ENCODE measurements at regions not wholly inside any gene's neighbourhood (a gene's known extent, or its start where the extent isn't known, plus 50 kb on each side); places are given as distances from the start of the nearest gene placed in this dataset.

DNA sequence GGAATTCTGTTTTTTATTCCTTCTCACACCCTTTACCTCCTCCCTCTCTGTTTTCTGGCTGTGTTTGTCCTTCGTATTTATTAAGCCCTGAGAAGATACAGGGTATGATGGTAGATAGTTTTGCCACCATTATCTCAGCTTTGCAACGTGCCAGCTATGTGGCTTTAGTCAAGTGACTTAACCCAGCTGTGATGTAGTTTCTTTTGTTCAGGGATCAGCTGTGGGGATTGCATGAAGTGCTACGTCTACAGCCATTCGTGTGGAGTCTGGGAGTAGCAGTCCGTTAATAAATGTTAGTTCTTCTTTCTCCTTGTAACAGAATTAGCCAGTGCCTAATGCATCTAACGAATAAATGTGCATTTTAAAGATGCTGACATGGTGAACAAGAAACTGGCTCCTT is 128.4 kb downstream of the HAPSTR1 start:
- no peaks in the 10 kb centered on the region for H3K27me3 ChIP-seq (ENCODE audit: insufficient read depth, low read length)
- H3K4me1 ChIP-seq (ENCODE audit: insufficient read depth, low read length): peaks cover 8% of the 10 kb centered on the region; the same call in 1 of the 2 replicates
- no peak overlapping the region for H3K9ac ChIP-seq (ENCODE audit: low read depth, low read length)
- H3K36me3 ChIP-seq (ENCODE audit: insufficient read depth, low read length): no peaks in the 10 kb centered on the region
- no peak overlapping the region for H3K4me3 ChIP-seq (ENCODE audit: low read length)
- no peaks in the 10 kb centered on the region for H3K9me3 ChIP-seq (ENCODE audit: insufficient read depth, low read depth, low read length)
- 50% methylated on average over 6 of the region's 6 CpGs for WGBS
- H3K27ac ChIP-seq (ENCODE audit: low read depth, low read length): no peak overlapping the region

DNA sequence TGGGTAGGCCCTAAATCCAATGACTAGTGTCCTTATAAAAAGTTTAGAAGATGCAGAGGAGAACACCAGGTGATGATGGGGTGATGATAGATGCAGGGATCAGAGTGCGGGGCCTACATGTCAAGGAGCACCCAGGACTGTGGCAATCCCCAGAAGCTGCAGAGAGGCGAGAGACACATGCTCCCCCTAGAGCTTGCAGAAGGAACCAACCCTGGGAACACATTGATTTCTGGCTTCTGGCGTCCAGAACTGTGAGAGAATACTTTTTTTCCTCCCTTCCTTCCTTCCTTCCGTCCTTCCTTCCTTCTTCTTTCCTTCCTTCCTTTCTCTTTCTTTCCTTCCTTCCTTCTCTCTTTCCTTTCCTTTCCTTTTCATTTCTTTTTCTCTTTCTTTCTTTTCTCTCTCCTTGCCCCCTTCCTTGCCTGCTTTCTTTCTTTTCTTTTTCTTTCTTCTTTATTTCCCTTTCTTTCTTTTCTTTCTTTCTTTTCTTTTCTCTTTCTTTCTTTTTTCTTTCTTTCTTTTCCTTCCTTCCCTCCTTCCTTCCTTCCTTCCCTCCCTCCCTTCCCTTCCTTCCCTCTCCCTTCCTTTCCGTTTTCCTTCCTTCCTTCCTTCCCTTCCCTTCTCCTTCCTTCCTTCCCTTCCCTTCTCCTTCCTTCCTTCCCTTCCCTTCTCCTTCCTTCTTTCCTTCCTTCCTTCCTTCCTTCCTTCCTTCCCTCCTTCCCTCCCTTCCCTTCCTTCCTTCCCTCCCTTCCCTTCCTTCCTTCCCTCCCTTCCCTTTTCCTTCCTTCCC is 134.3 kb downstream of the HAPSTR1 start:
- 49% methylated on average over 5 of the region's 5 CpGs for WGBS
- Histone ChIP-seq H3K9ac (ENCODE audit: low read depth, low read length) (no peak overlapping the region), H3K4me1 (ENCODE audit: insufficient read depth, low read length) (no peaks in the 10 kb centered on the region), H3K27ac (ENCODE audit: low read depth, low read length) (no peak overlapping the region), H3K36me3 (ENCODE audit: insufficient read depth, low read length) (no peaks in the 10 kb centered on the region), H3K9me3 (ENCODE audit: insufficient read depth, low read depth, low read length) (no peaks in the 10 kb centered on the region), H3K4me3 (ENCODE audit: low read length) (no peak overlapping the region), H3K27me3 (ENCODE audit: insufficient read depth, low read length) (no peaks in the 10 kb centered on the region)

DNA sequence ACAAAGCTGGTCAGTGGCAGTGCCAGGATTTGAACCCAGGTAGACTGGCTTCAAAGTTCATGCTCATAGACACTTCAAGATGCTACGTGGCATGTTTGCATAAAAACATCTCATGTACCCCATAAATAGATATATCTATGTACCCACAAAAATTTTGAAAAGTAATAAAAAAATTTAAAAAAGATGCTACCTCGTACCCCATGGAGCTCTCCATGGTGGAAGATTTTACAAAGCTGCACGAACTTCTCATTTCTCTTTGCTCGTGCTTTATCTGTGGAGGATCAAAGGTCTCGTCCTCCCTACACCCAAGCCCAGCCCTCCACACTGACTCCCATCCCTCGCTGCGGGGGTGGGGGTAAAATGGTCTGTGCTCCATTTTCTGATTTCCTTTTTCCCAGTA is 135.5 kb downstream of the HAPSTR1 start:
- 87% methylated on average over 7 of the region's 7 CpGs for WGBS
- Histone ChIP-seq H3K36me3 (ENCODE audit: insufficient read depth, low read length) (no peaks in the 10 kb centered on the region), H3K4me1 (ENCODE audit: insufficient read depth, low read length) (0 out of 2 replicates have a peak, but pooled peaks cover 4% of the 10 kb centered on the region), H3K27ac (ENCODE audit: low read depth, low read length) (no peak overlapping the region), H3K27me3 (ENCODE audit: insufficient read depth, low read length) (no peaks in the 10 kb centered on the region), H3K9me3 (ENCODE audit: insufficient read depth, low read depth, low read length) (no peaks in the 10 kb centered on the region), H3K4me3 (ENCODE audit: low read length) (no peak overlapping the region), H3K9ac (ENCODE audit: low read depth, low read length) (no peak overlapping the region)

GRCh38 chr16:9231039-9231438 is 139.6 kb downstream of the HAPSTR1 start:
- H3K4me3 ChIP-seq (ENCODE audit: low read length): no peak overlapping the region
- H3K27ac ChIP-seq (ENCODE audit: low read depth, low read length): no peak overlapping the region
- peaks cover 13% of the 10 kb centered on the region; the same call in 1 of the 2 replicates for H3K4me1 ChIP-seq (ENCODE audit: insufficient read depth, low read length)
- H3K27me3 ChIP-seq (ENCODE audit: insufficient read depth, low read length): no peaks in the 10 kb centered on the region
- WGBS: 57% methylated on average over 2 of the region's 2 CpGs
- no peaks in the 10 kb centered on the region for H3K36me3 ChIP-seq (ENCODE audit: insufficient read depth, low read length)
- H3K9ac ChIP-seq (ENCODE audit: low read depth, low read length): no peak overlapping the region
- no peaks in the 10 kb centered on the region for H3K9me3 ChIP-seq (ENCODE audit: insufficient read depth, low read depth, low read length)

GRCh38 chr16:9232102-9232770 is 140.8 kb downstream of the HAPSTR1 start:
- H3K36me3 ChIP-seq (ENCODE audit: insufficient read depth, low read length): no peaks in the 10 kb centered on the region
- no peaks in the 10 kb centered on the region for H3K27me3 ChIP-seq (ENCODE audit: insufficient read depth, low read length)
- H3K9ac ChIP-seq (ENCODE audit: low read depth, low read length): no peak overlapping the region
- no peak overlapping the region for H3K4me3 ChIP-seq (ENCODE audit: low read length)
- H3K9me3 ChIP-seq (ENCODE audit: insufficient read depth, low read depth, low read length): no peaks in the 10 kb centered on the region
- H3K27ac ChIP-seq (ENCODE audit: low read depth, low read length): no peak overlapping the region
- 52% methylated on average over 5 of the region's 5 CpGs for WGBS
- peaks cover 13% of the 10 kb centered on the region; the same call in 1 of the 2 replicates for H3K4me1 ChIP-seq (ENCODE audit: insufficient read depth, low read length)

DNA sequence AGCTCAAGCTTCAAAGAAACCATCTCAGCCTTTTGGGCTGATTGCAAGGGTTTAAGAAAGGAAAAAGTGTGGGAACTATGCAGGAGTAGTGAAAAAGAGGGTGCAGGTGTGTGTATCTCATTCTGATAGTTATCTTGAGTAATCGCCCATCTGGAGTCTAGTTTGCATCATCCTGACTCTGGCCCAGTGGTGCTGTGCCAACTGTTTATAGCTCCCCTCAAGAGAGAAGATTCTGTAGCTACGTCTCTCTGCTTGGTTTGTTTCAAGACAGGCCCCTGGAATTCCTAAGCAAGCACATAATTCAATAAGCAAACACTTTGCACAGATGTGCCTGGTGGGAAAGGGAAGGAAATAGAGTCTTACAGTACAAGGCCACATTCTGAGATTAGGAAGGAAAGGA is 144.4 kb downstream of the HAPSTR1 start:
- Histone ChIP-seq H3K27ac (ENCODE audit: low read depth, low read length) (no peak overlapping the region), H3K9me3 (ENCODE audit: insufficient read depth, low read depth, low read length) (no peaks in the 10 kb centered on the region), H3K36me3 (ENCODE audit: insufficient read depth, low read length) (no peaks in the 10 kb centered on the region), H3K4me1 (ENCODE audit: insufficient read depth, low read length) (peaks cover 13% of the 10 kb centered on the region; the same call in 1 of the 2 replicates), H3K4me3 (ENCODE audit: low read length) (no peak overlapping the region), H3K27me3 (ENCODE audit: insufficient read depth, low read length) (no peaks in the 10 kb centered on the region), H3K9ac (ENCODE audit: low read depth, low read length) (no peak overlapping the region)
- WGBS: 98% methylated on average over 2 of the region's 2 CpGs

GRCh38 chr16:9236319-9236718 is 144.9 kb downstream of the HAPSTR1 start:
- Histone ChIP-seq H3K27me3 (ENCODE audit: insufficient read depth, low read length) (no peaks in the 10 kb centered on the region), H3K4me1 (ENCODE audit: insufficient read depth, low read length) (peaks cover 13% of the 10 kb centered on the region; the same call in 1 of the 2 replicates), H3K9ac (ENCODE audit: low read depth, low read length) (no peak overlapping the region), H3K36me3 (ENCODE audit: insufficient read depth, low read length) (no peaks in the 10 kb centered on the region), H3K27ac (ENCODE audit: low read depth, low read length) (no peak overlapping the region), H3K4me3 (ENCODE audit: low read length) (no peak overlapping the region), H3K9me3 (ENCODE audit: insufficient read depth, low read depth, low read length) (no peaks in the 10 kb centered on the region)
- 94% methylated on average over 5 of the region's 5 CpGs for WGBS

GRCh38 chr16:9238346-9238745 is 146.9 kb downstream of the HAPSTR1 start:
- Histone ChIP-seq H3K9me3 (ENCODE audit: insufficient read depth, low read depth, low read length) (no peaks in the 10 kb centered on the region), H3K27ac (ENCODE audit: low read depth, low read length) (no peak overlapping the region), H3K4me3 (ENCODE audit: low read length) (no peak overlapping the region), H3K27me3 (ENCODE audit: insufficient read depth, low read length) (no peaks in the 10 kb centered on the region), H3K9ac (ENCODE audit: low read depth, low read length) (no peak overlapping the region), H3K4me1 (ENCODE audit: insufficient read depth, low read length) (no peaks in the 10 kb centered on the region), H3K36me3 (ENCODE audit: insufficient read depth, low read length) (no peaks in the 10 kb centered on the region)
- WGBS: 100% methylated on average over 1 of the region's 1 CpG

- Histone ChIP-seq H3K9me3 (ENCODE audit: insufficient read depth, low read depth, low read length) (no peaks in the 10 kb centered on the region), H3K4me3 (ENCODE audit: low read length) (no peak overlapping the region), H3K9ac (ENCODE audit: low read depth, low read length) (no peak overlapping the region), H3K4me1 (ENCODE audit: insufficient read depth, low read length) (no peaks in the 10 kb centered on the region), H3K27ac (ENCODE audit: low read depth, low read length) (no peak overlapping the region), H3K27me3 (ENCODE audit: insufficient read depth, low read length) (no peaks in the 10 kb centered on the region), H3K36me3 (ENCODE audit: insufficient read depth, low read length) (no peaks in the 10 kb centered on the region)
These were observed 149.7 kb downstream of the HAPSTR1 start for GRCh38 chr16:9241177-9241576.

DNA sequence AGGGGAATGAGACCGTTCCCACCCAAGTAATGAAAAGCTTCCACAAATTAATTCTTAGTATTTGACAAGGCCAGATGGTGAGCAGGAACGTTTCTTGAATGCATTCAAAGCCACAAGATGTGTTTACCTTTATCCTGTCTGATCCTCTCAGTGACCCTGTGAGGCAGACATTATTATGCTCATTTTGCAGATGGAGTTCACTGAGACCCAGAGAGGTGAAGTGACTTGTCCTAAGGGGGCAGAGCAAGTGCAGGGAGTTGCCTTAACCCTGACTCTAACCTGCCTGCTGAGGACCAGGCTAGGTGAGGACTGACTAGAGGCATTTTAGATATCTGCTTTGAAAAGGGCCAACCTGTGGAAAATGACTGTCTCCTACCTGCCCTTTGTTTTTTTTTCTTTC is 156.7 kb downstream of the HAPSTR1 start:
- Histone ChIP-seq H3K9me3 (ENCODE audit: insufficient read depth, low read depth, low read length) (no peaks in the 10 kb centered on the region), H3K36me3 (ENCODE audit: insufficient read depth, low read length) (no peaks in the 10 kb centered on the region), H3K4me1 (ENCODE audit: insufficient read depth, low read length) (0 out of 2 replicates have a peak, but pooled peaks cover 2% of the 10 kb centered on the region), H3K4me3 (ENCODE audit: low read length) (no peak overlapping the region), H3K27ac (ENCODE audit: low read depth, low read length) (no peak overlapping the region), H3K27me3 (ENCODE audit: insufficient read depth, low read length) (no peaks in the 10 kb centered on the region), H3K9ac (ENCODE audit: low read depth, low read length) (no peak overlapping the region)
- 17% methylated on average over 1 of the region's 2 CpGs for WGBS

- H3K4me1 ChIP-seq (ENCODE audit: insufficient read depth, low read length): 0 out of 2 replicates have a peak, but pooled peaks cover 2% of the 10 kb centered on the region
These were observed 158.1 kb downstream of the HAPSTR1 start for GRCh38 chr16:9249534-9249933.

More at GRCh38 chr16:9249534-9249933, 158.1 kb downstream of the HAPSTR1 start:
- Histone ChIP-seq H3K27me3 (ENCODE audit: insufficient read depth, low read length) (no peaks in the 10 kb centered on the region), H3K9ac (ENCODE audit: low read depth, low read length) (no peak overlapping the region), H3K4me3 (ENCODE audit: low read length) (no peak overlapping the region), H3K36me3 (ENCODE audit: insufficient read depth, low read length) (no peaks in the 10 kb centered on the region), H3K9me3 (ENCODE audit: insufficient read depth, low read depth, low read length) (no peaks in the 10 kb centered on the region), H3K27ac (ENCODE audit: low read depth, low read length) (no peak overlapping the region)
- WGBS: 89% methylated on average over 4 of the region's 4 CpGs

Data from HUES64 (cell line).